PC-9 (cell line): ENCODE measurements at regions not wholly inside any gene's neighbourhood (a gene's known extent, or its start where the extent isn't known, plus 50 kb on each side); places are given as distances from the start of the nearest gene placed in this dataset.

ENCODE experiments used
- BruUV-seq: library from RNA; stranded (reverse); fragments of 400-500 nt; replicated peaks from 2 replicates; lab custom pipeline; 2021; lab: Mats Ljungman, UMichigan
- CTCF ChIA-PET: fragments of 300-600 bp; sonication (Branson Sonifier 250); formaldehyde crosslinking; loops from one replicate; lab custom pipeline; 2022; ENCODE audit warnings: antibody characterized with exemption; lab: Charles Lee
- POLR2A ChIA-PET: fragments of 300-600 bp; sonication (Branson Sonifier 250); formaldehyde crosslinking; loops from one replicate; lab custom pipeline; 2022; ENCODE audit warnings: antibody characterized with exemption; ENCODE audit not compliant: unreplicated experiment; lab: Charles Lee
- DNase-seq, 2 experiments: peaks; one replicate each; pipeline versions ENCODE4 v3.0.0 to v3.0.0-alpha.2; 2015 to 2022; ENCODE audit warnings: mixed read lengths in 1 of 2
- H2AFZ ChIP-seq: fragments of 200-600 bp; sonication (generic); 2 replicates; pipeline ENCODE4 v1.8.1; 2017; ENCODE audit warnings: antibody characterized with exemption
- H3F3A ChIP-seq: fragments of 200-600 bp; sonication (generic); 2 replicates; pipeline ENCODE4 v1.8.1; 2017; ENCODE audit warnings: antibody characterized with exemption, mild to moderate bottlenecking, low read depth; ENCODE audit not compliant: insufficient read depth
- H3K27ac ChIP-seq: fragments of 200-600 bp; sonication (generic); 2 replicates; pipeline ENCODE4 v1.6.1; 2016; ENCODE audit warnings: mixed run types
- H3K27me3 ChIP-seq: fragments of 200-600 bp; sonication (generic); 2 replicates; pipeline ENCODE4 v1.6.1; 2016; ENCODE audit warnings: low read depth, mixed run types; ENCODE audit not compliant: insufficient read depth
- H3K36me3 ChIP-seq: fragments of 200-600 bp; sonication (generic); 2 replicates; pipeline ENCODE4 v1.6.1; 2016; ENCODE audit warnings: low read depth, mixed run types
- H3K4me1 ChIP-seq: fragments of 200-600 bp; sonication (generic); replicated peaks from 2 replicates; pipeline ENCODE4 v1.6.1; 2016; ENCODE audit warnings: mixed run types; ENCODE audit not compliant: insufficient read depth
- H3K4me2 ChIP-seq: fragments of 200-600 bp; sonication (generic); 2 replicates; pipeline ENCODE4 v1.6.1; 2017; ENCODE audit warnings: mixed run types
- H3K4me3 ChIP-seq: fragments of 200-600 bp; sonication (generic); 2 replicates; pipeline ENCODE4 v1.6.1; 2016; ENCODE audit warnings: mixed run types
- H3K79me2 ChIP-seq: fragments of 200-600 bp; sonication (generic); 2 replicates; pipeline ENCODE4 v1.6.1; 2017; ENCODE audit warnings: low read depth, mixed run types
- H3K9me2 ChIP-seq: fragments of 200-600 bp; sonication (generic); 2 replicates; pipeline ENCODE4 v1.8.1; 2017; ENCODE audit warnings: mild to moderate bottlenecking; ENCODE audit not compliant: insufficient read depth
- H3K9me3 ChIP-seq: fragments of 200-600 bp; sonication (generic); 2 replicates; pipeline ENCODE4 v1.8.1; 2016; ENCODE audit warnings: low read depth; ENCODE audit not compliant: insufficient read depth
- H4K20me1 ChIP-seq: fragments of 200-600 bp; sonication (generic); 2 replicates; pipeline ENCODE4 v1.8.1; 2017; ENCODE audit not compliant: insufficient read depth
- CTCF ChIP-seq: fragments of 200-600 bp; sonication (generic); conservative IDR thresholded peaks from 2 replicates; pipeline ENCODE4 v1.6.1; 2017; ENCODE audit warnings: mixed run types, antibody characterized with exemption, mild to moderate bottlenecking, moderate library complexity
- EZH2 ChIP-seq: fragments of 200-600 bp; sonication (generic); IDR thresholded peaks from 2 replicates; pipeline ENCODE4 v1.8.0; 2017; ENCODE audit warnings: antibody characterized with exemption, low read depth
- intact Hi-C: fragments of 100-400 bp; cut with micrococcal nuclease; formaldehyde crosslinking; loops from one replicate; pipeline ENCODE4 v1.10.0; 2022; ENCODE audit not compliant: unreplicated experiment

- BruUV-seq = no TSS peak
- no peak for DNase-seq
Measured at GRCh38 chr3:96182756-96183155, 631.6 kb upstream of the EPHA6 start.

GRCh38 chr3:96183871-96184270, 630.5 kb upstream of the EPHA6 start:
- no peak overlapping the region for H3K27ac ChIP-seq
- no TSS peak for BruUV-seq
- no peaks in the 10 kb centered on the region for H3K79me2 ChIP-seq
- no peaks in the 10 kb centered on the region for H3K27me3 ChIP-seq
- TF ChIP-seq CTCF (no peak), EZH2 (no peak)
- no peaks in the 10 kb centered on the region for H3K36me3 ChIP-seq
- no peaks in the 10 kb centered on the region for H3K4me1 ChIP-seq
- no peaks in the 10 kb centered on the region for H3F3A ChIP-seq
- POLR2A ChIA-PET = no interaction called here
- no peak overlapping the region for H2AFZ ChIP-seq
- no peaks in the 10 kb centered on the region for H4K20me1 ChIP-seq
- CTCF ChIA-PET = no interaction called here
- DNase-seq = no peak
- H3K4me3 ChIP-seq = no peak overlapping the region
- intact Hi-C loops = no loop called here
- H3K9me2 ChIP-seq = no peaks in the 10 kb centered on the region
- H3K4me2 ChIP-seq = no peak overlapping the region
- no peaks in the 10 kb centered on the region for H3K9me3 ChIP-seq

More at GRCh38 chr3:96182756-96183155, 631.6 kb upstream of the EPHA6 start:
- Histone ChIP-seq H3K36me3 (no peaks in the 10 kb centered on the region), H3K4me1 (no peaks in the 10 kb centered on the region), H3K4me3 (no peak overlapping the region), H3F3A (no peaks in the 10 kb centered on the region), H4K20me1 (no peaks in the 10 kb centered on the region), H3K9me2 (no peaks in the 10 kb centered on the region), H3K27me3 (no peaks in the 10 kb centered on the region), H3K79me2 (no peaks in the 10 kb centered on the region), H3K27ac (no peak overlapping the region), H2AFZ (no peak overlapping the region), H3K4me2 (no peak overlapping the region), H3K9me3 (no peaks in the 10 kb centered on the region)
- ChIA-PET CTCF (no interaction called here), POLR2A (no interaction called here)
- TF ChIP-seq EZH2 = no peak
- TF ChIP-seq CTCF = no peak
- intact Hi-C loops = no loop called here

GRCh38 chr3:96190024-96190616, 624.3 kb upstream of the EPHA6 start:
- Histone ChIP-seq H3K36me3 (no peaks in the 10 kb centered on the region), H3K79me2 (no peaks in the 10 kb centered on the region), H4K20me1 (no peaks in the 10 kb centered on the region), H2AFZ (no peak overlapping the region), H3K9me3 (no peaks in the 10 kb centered on the region), H3K4me2 (no peak overlapping the region), H3K27me3 (no peaks in the 10 kb centered on the region), H3F3A (no peaks in the 10 kb centered on the region), H3K9me2 (peaks cover 5% of the 10 kb centered on the region; the same call in 1 of the 2 replicates), H3K4me1 (no peaks in the 10 kb centered on the region), H3K27ac (no peak overlapping the region), H3K4me3 (no peak overlapping the region)
- no peak for DNase-seq
- intact Hi-C loops = no loop called here
- TF ChIP-seq EZH2 = no peak
- no peak for TF ChIP-seq CTCF
- CTCF ChIA-PET = no interaction called here
- POLR2A ChIA-PET = no interaction called here
- no TSS peak for BruUV-seq
